Lower leg skin (tissue), 4 donors: ENCODE measurements at regions not wholly inside any gene's neighbourhood (a gene's known extent, or its start where the extent isn't known, plus 50 kb on each side); places are given as distances from the start of the nearest gene placed in this dataset.

ENCODE experiments used
- DNase-seq, 2 donors: peaks; one replicate each; pipeline ENCODE4 v3.0.0-alpha.2; 2019; ENCODE audit warnings: low spot score in 2 of 2
- H3K4me3 ChIP-seq: fragments of 200-600 bp; sonication (generic); 2 replicates; pipeline ENCODE4 v1.5.1; 2017; ENCODE audit warnings: mild to moderate bottlenecking, low read depth; ENCODE audit not compliant: poor library complexity, severe bottlenecking
- CTCF ChIP-seq, 3 donors: fragments of 450-650 bp; IDR thresholded peaks; one replicate each; pipeline ENCODE4 v1.5.1; 2016; ENCODE audit warnings: antibody characterized with exemption in 3 of 3, mild to moderate bottlenecking in 3 of 3, moderate library complexity in 2 of 3
- POLR2A ChIP-seq, 2 donors: fragments of 450-650 bp; IDR thresholded peaks; one replicate each; pipeline ENCODE4 v1.6.1; 2016 to 2017; ENCODE audit warnings: antibody characterized with exemption in 2 of 2, mild to moderate bottlenecking in 1 of 2, moderate library complexity in 1 of 2
- WGBS, 2 donors: methylation state at CpG; one replicate each; pipeline ENCODE4 v1.1.5; 2018; 5-methylcytosine and 5-hydroxymethylcytosine counted together
- intact Hi-C: fragments of 100-400 bp; cut with DNase I; formaldehyde crosslinking; loops from one replicate; pipeline ENCODE4 v1.15.0; 2023; ENCODE audit warnings: low total_unique reads

GRCh38 chr12:124513297-124513867 lies 54.0 kb downstream of the NCOR2 start:
- no peak overlapping the region for H3K4me3 ChIP-seq
- intact Hi-C loops: loop anchor here (10.0 kb wide), 1 partner anchor 51 kb away; the partner anchor contains the start of gene NCOR2
- DNase-seq: no peak
- WGBS, 2 donors: 59 to 67% methylated on average over 7 of the region's 7 CpGs
- TF ChIP-seq POLR2A (IDR thresholded peaks at IDR 0.05) (no peak), CTCF (IDR thresholded peaks at IDR 0.05) (no peak)

- intact Hi-C loops: loop anchor here (10.0 kb wide), 1 partner anchor 52 kb away; the partner anchor contains the start of gene NCOR2
- H3K4me3 ChIP-seq: no peak overlapping the region
- no peak for TF ChIP-seq POLR2A (IDR thresholded peaks at IDR 0.05)
- TF ChIP-seq CTCF (IDR thresholded peaks at IDR 0.05): no peak
- 13 to 22% methylated on average over 13 to 15 of the region's 16 CpGs for WGBS, 2 donors
- DNase-seq: peak; percentile 82 to 97
Measured at GRCh38 chr12:124512667-124513296, 54.6 kb downstream of the NCOR2 start.

GRCh38 chr12:124511259-124511985 lies 56.0 kb downstream of the NCOR2 start:
- intact Hi-C loops: loop anchor here (10.0 kb wide), 1 partner anchor 53 kb away; the partner anchor contains the start of gene NCOR2
- no peak overlapping the region for H3K4me3 ChIP-seq
- 84 to 88% methylated on average over 23 of the region's 23 CpGs for WGBS, 2 donors
- TF ChIP-seq CTCF (IDR thresholded peaks at IDR 0.05): no peak
- no peak for TF ChIP-seq POLR2A (IDR thresholded peaks at IDR 0.05)
- DNase-seq: no peak

GRCh38 chr12:124510301-124510970 lies 57.0 kb downstream of the NCOR2 start:
- TF ChIP-seq POLR2A (IDR thresholded peaks at IDR 0.05) (no peak), CTCF (IDR thresholded peaks at IDR 0.05) (no peak)
- intact Hi-C loops: loop anchor here (10.0 kb wide), 1 partner anchor 54 kb away; the partner anchor contains the start of gene NCOR2
- DNase-seq: no peak
- WGBS, 2 donors: 70 to 87% methylated on average over 14 to 15 of the region's 17 CpGs
- no peak overlapping the region for H3K4me3 ChIP-seq

GRCh38 chr12:124509676-124510300 lies 57.6 kb downstream of the NCOR2 start:
- DNase-seq: peak; percentile 59 to 93
- TF ChIP-seq CTCF (IDR thresholded peaks at IDR 0.05) (no peak), POLR2A (IDR thresholded peaks at IDR 0.05) (no peak)
- no peak overlapping the region for H3K4me3 ChIP-seq
- 18 to 53% methylated on average over 9 to 11 of the region's 16 CpGs for WGBS, 2 donors
- intact Hi-C loops: loop anchor here (10.0 kb wide), 1 partner anchor 55 kb away; the partner anchor contains the start of gene NCOR2
